ENCODE measurements at regions not wholly inside any gene's neighbourhood (a gene's known extent, or its start where the extent isn't known, plus 50 kb on each side); places are given as distances from the start of the nearest gene placed in this dataset.

- no peak for TF ChIP-seq ZNF8 (CRISPR knock-in tag; IDR thresholded peaks at IDR 0.05)
- TF ChIP-seq, protein P1, sequence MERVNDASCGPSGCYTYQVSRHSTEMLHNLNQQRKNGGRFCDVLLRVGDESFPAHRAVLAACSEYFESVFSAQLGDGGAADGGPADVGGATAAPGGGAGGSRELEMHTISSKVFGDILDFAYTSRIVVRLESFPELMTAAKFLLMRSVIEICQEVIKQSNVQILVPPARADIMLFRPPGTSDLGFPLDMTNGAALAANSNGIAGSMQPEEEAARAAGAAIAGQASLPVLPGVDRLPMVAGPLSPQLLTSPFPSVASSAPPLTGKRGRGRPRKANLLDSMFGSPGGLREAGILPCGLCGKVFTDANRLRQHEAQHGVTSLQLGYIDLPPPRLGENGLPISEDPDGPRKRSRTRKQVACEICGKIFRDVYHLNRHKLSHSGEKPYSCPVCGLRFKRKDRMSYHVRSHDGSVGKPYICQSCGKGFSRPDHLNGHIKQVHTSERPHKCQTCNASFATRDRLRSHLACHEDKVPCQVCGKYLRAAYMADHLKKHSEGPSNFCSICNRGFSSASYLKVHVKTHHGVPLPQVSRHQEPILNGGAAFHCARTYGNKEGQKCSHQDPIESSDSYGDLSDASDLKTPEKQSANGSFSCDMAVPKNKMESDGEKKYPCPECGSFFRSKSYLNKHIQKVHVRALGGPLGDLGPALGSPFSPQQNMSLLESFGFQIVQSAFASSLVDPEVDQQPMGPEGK (CRISPR knock-in tag; IDR thresholded peaks at IDR 0.05; ENCODE audit: borderline replicate concordance) = no peak
- no peak for TF ChIP-seq ZFP30 (CRISPR knock-in tag; IDR thresholded peaks at IDR 0.05)
- TF ChIP-seq BACH2 (CRISPR knock-in tag; IDR thresholded peaks at IDR 0.05; ENCODE audit: borderline replicate concordance) = no peak
- TF ChIP-seq ISL1 (CRISPR knock-in tag; IDR thresholded peaks at IDR 0.05) = no peak; the same call in 1 of the 2 replicates
Measured at GRCh38 chr1:213724640-213725536, 262.9 kb upstream of the PROX1 start.

GRCh38 chr1:213727853-213728592, 259.8 kb upstream of the PROX1 start:
- no peak for TF ChIP-seq ZNF565 (CRISPR knock-in tag; conservative IDR thresholded peaks at IDR 0.05; ENCODE audit: low read depth)
- no peak for TF ChIP-seq TOX (CRISPR knock-in tag; IDR thresholded peaks at IDR 0.05; ENCODE audit: borderline replicate concordance)
- TF ChIP-seq ZC3H10 (CRISPR knock-in tag; IDR thresholded peaks at IDR 0.05) = no peak
- TF ChIP-seq ZFP30 (CRISPR knock-in tag; IDR thresholded peaks at IDR 0.05) = no peak
- TF ChIP-seq, protein P2, sequence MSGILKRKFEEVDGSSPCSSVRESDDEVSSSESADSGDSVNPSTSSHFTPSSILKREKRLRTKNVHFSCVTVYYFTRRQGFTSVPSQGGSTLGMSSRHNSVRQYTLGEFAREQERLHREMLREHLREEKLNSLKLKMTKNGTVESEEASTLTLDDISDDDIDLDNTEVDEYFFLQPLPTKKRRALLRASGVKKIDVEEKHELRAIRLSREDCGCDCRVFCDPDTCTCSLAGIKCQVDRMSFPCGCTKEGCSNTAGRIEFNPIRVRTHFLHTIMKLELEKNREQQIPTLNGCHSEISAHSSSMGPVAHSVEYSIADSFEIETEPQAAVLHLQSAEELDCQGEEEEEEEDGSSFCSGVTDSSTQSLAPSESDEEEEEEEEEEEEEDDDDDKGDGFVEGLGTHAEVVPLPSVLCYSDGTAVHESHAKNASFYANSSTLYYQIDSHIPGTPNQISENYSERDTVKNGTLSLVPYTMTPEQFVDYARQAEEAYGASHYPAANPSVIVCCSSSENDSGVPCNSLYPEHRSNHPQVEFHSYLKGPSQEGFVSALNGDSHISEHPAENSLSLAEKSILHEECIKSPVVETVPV (CRISPR knock-in tag; IDR thresholded peaks at IDR 0.05) = no peak
- TF ChIP-seq, protein P3, sequence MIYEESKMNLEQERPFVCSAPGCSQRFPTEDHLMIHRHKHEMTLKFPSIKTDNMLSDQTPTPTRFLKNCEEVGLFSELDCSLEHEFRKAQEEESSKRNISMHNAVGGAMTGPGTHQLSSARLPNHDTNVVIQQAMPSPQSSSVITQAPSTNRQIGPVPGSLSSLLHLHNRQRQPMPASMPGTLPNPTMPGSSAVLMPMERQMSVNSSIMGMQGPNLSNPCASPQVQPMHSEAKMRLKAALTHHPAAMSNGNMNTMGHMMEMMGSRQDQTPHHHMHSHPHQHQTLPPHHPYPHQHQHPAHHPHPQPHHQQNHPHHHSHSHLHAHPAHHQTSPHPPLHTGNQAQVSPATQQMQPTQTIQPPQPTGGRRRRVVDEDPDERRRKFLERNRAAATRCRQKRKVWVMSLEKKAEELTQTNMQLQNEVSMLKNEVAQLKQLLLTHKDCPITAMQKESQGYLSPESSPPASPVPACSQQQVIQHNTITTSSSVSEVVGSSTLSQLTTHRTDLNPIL (CRISPR knock-in tag; IDR thresholded peaks at IDR 0.05; ENCODE audit: low read depth) = no peak
- TF ChIP-seq, protein P1 (CRISPR knock-in tag; IDR thresholded peaks at IDR 0.05; ENCODE audit: borderline replicate concordance) = no peak
- no peak for TF ChIP-seq CSDC2 (CRISPR knock-in tag; IDR thresholded peaks at IDR 0.05)
- no peak for TF ChIP-seq ARNTL (CRISPR knock-in tag; IDR thresholded peaks at IDR 0.05; ENCODE audit: borderline replicate concordance, low read depth)
- TF ChIP-seq BACH2 (CRISPR knock-in tag; IDR thresholded peaks at IDR 0.05; ENCODE audit: borderline replicate concordance) = no peak
- TF ChIP-seq TCF4 (CRISPR knock-in tag; IDR thresholded peaks at IDR 0.05; ENCODE audit: borderline replicate concordance) = no peak
- no peak for ATAC-seq

More at GRCh38 chr1:213724640-213725536, 262.9 kb upstream of the PROX1 start:
- ATAC-seq = no peak

DNA sequence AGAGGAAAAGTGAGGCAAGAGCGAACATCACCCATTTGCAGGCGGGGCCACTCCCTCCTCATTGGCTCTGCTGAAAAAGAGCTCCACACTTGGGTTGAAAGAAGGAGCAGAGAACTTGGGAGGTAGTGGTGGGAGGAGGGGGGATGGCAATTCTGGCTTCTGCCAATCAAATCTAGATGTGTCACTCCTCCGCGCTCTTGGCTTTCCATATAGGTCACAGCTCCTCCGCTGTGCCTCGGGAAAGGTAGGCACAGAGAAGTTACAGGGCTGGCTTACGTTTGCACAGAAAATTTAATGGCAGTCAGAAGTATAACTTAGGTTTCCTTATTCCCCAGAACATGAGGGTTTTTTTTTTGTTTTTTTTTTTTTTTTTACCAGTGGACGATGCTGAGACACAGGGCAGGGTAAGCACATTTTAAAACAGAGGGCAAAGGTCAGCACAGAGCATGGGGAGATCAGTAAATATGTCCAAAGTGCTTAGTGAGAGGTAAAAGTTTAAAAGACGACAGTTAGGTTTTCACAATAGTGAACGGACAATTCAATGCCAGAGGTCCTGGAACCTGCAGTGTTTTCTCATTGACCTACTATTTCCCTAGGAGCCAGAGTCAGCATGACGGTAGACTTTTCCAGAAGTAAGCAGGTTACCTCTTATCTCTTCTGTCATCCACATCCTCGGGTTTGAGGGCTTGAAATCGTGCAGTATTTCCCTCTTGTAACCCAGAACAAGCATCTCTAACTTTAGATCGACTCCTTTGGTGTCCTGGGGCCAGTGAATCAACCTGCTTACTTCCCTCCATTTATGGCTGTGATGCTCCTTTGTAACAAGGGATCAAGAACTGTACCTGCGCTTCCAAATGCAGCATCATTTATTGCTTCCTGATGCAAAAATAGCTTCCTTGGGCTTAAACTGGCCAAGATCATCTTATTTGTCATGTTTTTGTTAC, 258.9 kb upstream of the PROX1 start:
- ATAC-seq = no peak
- TF ChIP-seq OSR1 (CRISPR knock-in tag; IDR thresholded peaks at IDR 0.05) (no peak), CSDC2 (CRISPR knock-in tag; IDR thresholded peaks at IDR 0.05) (no peak)

- no peak for ATAC-seq
- TF ChIP-seq ISL1 (CRISPR knock-in tag; IDR thresholded peaks at IDR 0.05) (no peak), SNAI2 (CRISPR knock-in tag; IDR thresholded peaks at IDR 0.05) (no peak), TSHZ2 (CRISPR knock-in tag; IDR thresholded peaks at IDR 0.05) (no peak), ZNF70 (CRISPR knock-in tag; IDR thresholded peaks at IDR 0.05) (no peak), PPARA (CRISPR knock-in tag; IDR thresholded peaks at IDR 0.05; ENCODE audit: borderline replicate concordance) (no peak)
- TF ChIP-seq, protein P3 (CRISPR knock-in tag; IDR thresholded peaks at IDR 0.05; ENCODE audit: low read depth) = no peak
- TF ChIP-seq, protein P2 (CRISPR knock-in tag; IDR thresholded peaks at IDR 0.05) = no peak
Measured at GRCh38 chr1:213733705-213734104, 254.1 kb upstream of the PROX1 start.

Data from SK-N-SH treated with all-trans-retinoic acid at 6 μM for 48 hours (cell line).